ENCODE measurements at regions not wholly inside any gene's neighbourhood (a gene's known extent, or its start where the extent isn't known, plus 50 kb on each side); places are given as distances from the start of the nearest gene placed in this dataset.

DNA sequence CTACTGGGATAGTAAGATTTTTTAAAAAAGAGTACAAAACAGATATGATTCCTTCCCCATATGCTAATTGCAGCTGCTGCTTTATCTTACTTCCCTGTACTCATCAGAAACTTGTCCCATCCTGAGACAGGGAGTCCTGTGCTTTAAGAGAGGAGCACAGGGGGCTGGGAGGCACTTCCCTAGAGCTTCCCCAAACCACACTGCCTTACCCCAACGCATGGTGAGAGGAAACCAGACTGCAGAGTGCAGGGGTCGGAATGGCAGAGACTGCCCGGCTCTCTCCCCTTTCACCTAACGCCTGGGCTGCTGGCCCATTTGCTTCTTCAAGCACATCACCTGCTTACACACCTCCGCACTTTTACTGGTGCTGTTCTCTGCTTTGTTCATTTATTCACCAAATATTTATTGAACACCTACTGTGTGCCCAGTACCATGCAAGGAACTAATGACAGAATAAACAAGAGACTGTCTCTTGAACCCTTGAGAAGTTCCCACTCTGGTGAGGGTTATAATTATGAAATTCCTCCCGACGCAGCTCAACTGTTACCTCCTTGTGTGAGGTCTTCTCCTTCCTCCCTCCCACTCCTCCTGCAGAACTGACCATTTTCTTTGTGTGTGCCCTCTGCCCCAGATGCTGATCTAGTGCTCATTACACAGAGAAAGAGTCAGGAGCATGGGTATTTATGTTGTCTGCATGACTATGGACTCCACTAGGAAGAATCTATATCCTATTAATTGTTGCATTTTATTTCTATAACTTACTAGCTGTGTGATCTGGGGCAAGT lies 289.7 kb downstream of the TCF7L2 start:
- DNase-seq (ENCODE audit: low read depth) = no peak
- no peak overlapping the region for H3K4me3 ChIP-seq (replicated peaks; ENCODE audit: low read depth, low read length)
- TF ChIP-seq, protein P1, sequence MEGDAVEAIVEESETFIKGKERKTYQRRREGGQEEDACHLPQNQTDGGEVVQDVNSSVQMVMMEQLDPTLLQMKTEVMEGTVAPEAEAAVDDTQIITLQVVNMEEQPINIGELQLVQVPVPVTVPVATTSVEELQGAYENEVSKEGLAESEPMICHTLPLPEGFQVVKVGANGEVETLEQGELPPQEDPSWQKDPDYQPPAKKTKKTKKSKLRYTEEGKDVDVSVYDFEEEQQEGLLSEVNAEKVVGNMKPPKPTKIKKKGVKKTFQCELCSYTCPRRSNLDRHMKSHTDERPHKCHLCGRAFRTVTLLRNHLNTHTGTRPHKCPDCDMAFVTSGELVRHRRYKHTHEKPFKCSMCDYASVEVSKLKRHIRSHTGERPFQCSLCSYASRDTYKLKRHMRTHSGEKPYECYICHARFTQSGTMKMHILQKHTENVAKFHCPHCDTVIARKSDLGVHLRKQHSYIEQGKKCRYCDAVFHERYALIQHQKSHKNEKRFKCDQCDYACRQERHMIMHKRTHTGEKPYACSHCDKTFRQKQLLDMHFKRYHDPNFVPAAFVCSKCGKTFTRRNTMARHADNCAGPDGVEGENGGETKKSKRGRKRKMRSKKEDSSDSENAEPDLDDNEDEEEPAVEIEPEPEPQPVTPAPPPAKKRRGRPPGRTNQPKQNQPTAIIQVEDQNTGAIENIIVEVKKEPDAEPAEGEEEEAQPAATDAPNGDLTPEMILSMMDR (IDR thresholded peaks at IDR 0.05; ENCODE audit: low read length, missing control alignments) = no peak

DNA sequence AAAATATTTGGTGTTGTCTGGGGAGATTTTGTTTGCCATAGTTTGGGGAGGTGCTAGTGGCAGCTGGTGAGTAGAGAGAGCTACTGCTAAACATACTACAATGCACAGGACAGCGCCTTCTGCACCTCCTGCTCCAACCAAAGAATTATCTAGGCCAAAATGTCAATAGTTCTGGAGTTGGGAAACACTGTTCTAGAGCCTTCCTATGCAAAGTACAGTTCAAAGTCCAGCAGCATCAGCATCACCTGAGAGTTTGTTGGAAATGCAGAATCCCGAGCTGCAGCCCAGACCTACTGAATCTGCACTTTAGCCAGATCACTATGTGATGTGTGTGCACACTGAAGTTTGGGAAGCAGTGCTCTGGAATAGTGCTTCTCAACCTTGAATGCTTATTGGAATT lies 290.7 kb downstream of the TCF7L2 start:
- no peak overlapping the region for H3K4me3 ChIP-seq (replicated peaks; ENCODE audit: low read depth, low read length)
- no peak for DNase-seq (ENCODE audit: low read depth)
- TF ChIP-seq, protein P1 (IDR thresholded peaks at IDR 0.05; ENCODE audit: low read length, missing control alignments) = no peak

DNA sequence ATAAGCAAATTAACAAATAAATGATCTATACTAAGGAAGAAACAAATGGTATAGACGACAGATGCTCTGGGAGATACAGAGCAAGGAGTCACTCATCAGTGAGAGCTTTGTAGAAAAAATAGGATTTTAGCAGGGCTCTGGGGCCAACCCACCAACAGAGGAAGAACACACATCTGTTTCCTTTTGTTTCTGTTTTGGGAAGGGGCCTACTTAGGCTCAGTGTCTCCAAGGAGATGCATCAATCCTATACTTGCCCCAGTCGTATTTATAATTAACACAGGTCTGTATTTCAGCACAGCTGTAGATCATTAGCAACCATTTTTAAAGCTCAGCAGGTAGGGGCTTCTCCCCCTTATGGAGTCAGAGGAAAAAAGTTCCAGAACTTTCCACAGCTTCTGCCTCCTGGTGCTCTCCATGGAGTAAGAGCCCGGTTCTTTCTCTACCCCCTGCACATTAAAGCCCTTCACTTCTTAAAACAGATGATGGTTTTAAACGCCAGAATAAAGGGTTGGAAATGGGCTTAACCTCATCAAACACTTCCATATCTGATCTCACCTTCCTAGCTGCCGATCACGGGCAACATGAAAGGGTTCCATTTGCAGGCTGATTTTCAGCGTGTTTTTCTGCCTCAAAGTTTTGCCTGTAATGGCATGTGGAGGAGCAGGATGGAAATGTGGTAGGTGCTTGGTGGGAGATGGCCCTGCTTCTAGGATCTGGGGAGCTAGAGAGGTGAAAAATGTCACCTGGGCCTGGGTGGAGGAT lies 291.7 kb downstream of the TCF7L2 start:
- H3K4me3 ChIP-seq (replicated peaks; ENCODE audit: low read depth, low read length) = no peak overlapping the region
- DNase-seq (ENCODE audit: low read depth) = no peak
- TF ChIP-seq, protein P1 (IDR thresholded peaks at IDR 0.05; ENCODE audit: low read length, missing control alignments) = no peak

DNA sequence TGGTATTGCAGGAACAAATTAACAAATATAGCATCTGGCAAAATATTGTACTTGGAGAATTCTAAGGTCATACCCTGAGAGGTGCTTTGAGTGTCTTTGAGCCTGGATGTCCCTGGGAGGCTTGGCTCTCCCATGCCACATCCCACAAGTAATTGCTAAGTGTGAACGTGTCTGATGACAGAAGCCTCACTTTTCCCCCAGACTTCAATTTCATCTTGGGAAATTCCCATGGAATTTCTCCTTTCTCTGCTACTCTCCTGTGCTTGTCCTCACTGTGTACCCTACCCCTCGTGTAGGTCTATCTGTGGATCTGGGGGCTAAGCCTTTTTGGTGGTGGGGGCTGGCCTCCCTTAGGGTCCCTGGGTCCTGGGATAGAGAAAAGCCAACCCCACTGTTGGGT lies 293.3 kb downstream of the TCF7L2 start:
- no peak overlapping the region for H3K4me3 ChIP-seq (replicated peaks; ENCODE audit: low read depth, low read length)
- TF ChIP-seq, protein P1 (IDR thresholded peaks at IDR 0.05; ENCODE audit: low read length, missing control alignments) = no peak
- DNase-seq (ENCODE audit: low read depth) = no peak

DNA sequence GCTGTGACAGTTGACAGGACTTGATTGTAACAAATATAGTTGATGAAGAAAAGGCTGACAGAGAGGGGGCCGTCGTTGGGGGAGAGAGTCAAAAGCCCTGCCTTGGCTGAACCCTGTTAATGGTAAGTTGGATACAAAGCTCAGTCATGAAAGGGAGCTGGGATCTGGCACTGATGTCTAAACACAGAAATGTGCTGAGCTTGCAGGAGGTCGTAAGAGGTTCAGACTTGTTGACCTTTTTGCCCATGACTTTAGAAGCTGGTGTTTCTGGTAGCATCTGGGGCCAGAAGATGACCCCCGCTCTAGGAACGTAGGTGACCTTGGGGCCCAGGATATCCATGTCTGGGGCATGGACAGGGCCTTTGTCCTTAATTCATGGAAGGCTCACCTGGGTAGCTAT lies 294.7 kb downstream of the TCF7L2 start:
- TF ChIP-seq, protein P1 (IDR thresholded peaks at IDR 0.05; ENCODE audit: low read length, missing control alignments) = no peak
- no peak for DNase-seq (ENCODE audit: low read depth)
- no peak overlapping the region for H3K4me3 ChIP-seq (replicated peaks; ENCODE audit: low read depth, low read length)

DNA sequence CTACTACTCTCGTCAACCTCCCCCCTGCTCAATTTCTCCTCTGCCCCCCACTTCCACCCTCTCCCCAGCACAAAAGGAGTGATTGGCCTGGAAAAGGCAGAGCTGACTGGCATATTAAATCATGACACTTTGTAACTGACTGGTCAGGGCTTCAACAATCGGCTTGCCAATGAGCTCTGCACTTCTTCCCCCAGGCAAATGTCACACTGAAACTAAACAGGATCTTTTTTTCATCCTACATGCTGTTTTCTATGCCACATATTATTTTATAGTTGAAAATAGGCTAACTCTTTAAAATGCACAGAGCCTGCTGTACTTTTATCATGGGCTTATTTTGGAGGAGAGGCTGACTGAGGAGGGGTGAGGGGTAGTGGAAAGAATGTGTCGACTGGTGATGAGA lies 295.2 kb downstream of the TCF7L2 start:
- no peak overlapping the region for H3K4me3 ChIP-seq (replicated peaks; ENCODE audit: low read depth, low read length)
- TF ChIP-seq, protein P1 (IDR thresholded peaks at IDR 0.05; ENCODE audit: low read length, missing control alignments) = no peak
- DNase-seq (ENCODE audit: low read depth) = no peak

Measured in fibroblast of pulmonary artery (primary cell).